Stimulated activated memory B cell treated with anti-CD40 and anti-IgM and Interleukin-4, amounts not matched to agents 10 μg/mL and 1 μg/mL and 100 μg/mL, for 72 hours (primary cell): ENCODE measurements at regions not wholly inside any gene's neighbourhood (a gene's known extent, or its start where the extent isn't known, plus 50 kb on each side); places are given as distances from the start of the nearest gene placed in this dataset.
A peak's percentile ranks its signal among the peaks of the same experiment; 100 is the strongest.
"Not testable (repeated sequence)": the region's sequence is repeated elsewhere in the genome, so short reads cannot be mapped to it uniquely, and the experiment has no call there.

ENCODE experiments used
- ATAC-seq: fragments of 150-1000 bp; cut with Tn5 transposase; 2 replicates; pipeline ENCODE4 v1.10.0; 2021
- H3K27ac Mint-ChIP-seq: one replicate; pipeline ENCODE4 v1.8.0; 2022; ENCODE audit warnings: mild to moderate bottlenecking, mixed read lengths
- H3K27me3 Mint-ChIP-seq: one replicate; pipeline ENCODE4 v1.8.0; 2022; ENCODE audit warnings: mixed read lengths
- H3K36me3 Mint-ChIP-seq: one replicate; pipeline ENCODE4 v1.8.0; 2022; ENCODE audit warnings: mixed read lengths
- H3K4me1 Mint-ChIP-seq: one replicate; pipeline ENCODE4 v1.8.0; 2022; ENCODE audit warnings: mixed read lengths
- H3K4me3 Mint-ChIP-seq: one replicate; pipeline ENCODE4 v1.8.0; 2022; ENCODE audit warnings: mild to moderate bottlenecking, moderate library complexity, mixed read lengths
- H3K9me3 Mint-ChIP-seq: one replicate; pipeline ENCODE4 v1.8.0; 2022; ENCODE audit warnings: mixed read lengths

GRCh38 chr17:68097161-68097805, 61.7 kb downstream of the KPNA2 start:
- Mint-ChIP-seq H3K36me3 (no peaks in the 10 kb centered on the region), H3K9me3 (no peaks in the 10 kb centered on the region), H3K27ac (no peak overlapping the region), H3K27me3 (no peaks in the 10 kb centered on the region), H3K4me1 (peaks cover 8% of the 10 kb centered on the region), H3K4me3 (no peak overlapping the region)
- ATAC-seq: no peak

GRCh38 chr17:68099341-68099753, 63.8 kb downstream of the KPNA2 start:
- H3K27ac Mint-ChIP-seq, H3K27me3 Mint-ChIP-seq, H3K9me3 Mint-ChIP-seq, H3K4me3 Mint-ChIP-seq, H3K36me3 Mint-ChIP-seq, ATAC-seq: not testable (repeated sequence)
- peaks cover 28% of the 10 kb centered on the region for H3K4me1 Mint-ChIP-seq

- no peaks in the 10 kb centered on the region for H3K9me3 Mint-ChIP-seq
- peaks cover 5% of the 10 kb centered on the region for H3K36me3 Mint-ChIP-seq
- ATAC-seq: no peak
- peak overlapping the region; percentile 95 for H3K4me3 Mint-ChIP-seq
- H3K27ac Mint-ChIP-seq: peak overlapping the region; percentile 88
- no peaks in the 10 kb centered on the region for H3K27me3 Mint-ChIP-seq
- H3K4me1 Mint-ChIP-seq: peaks cover 33% of the 10 kb centered on the region
Observed at GRCh38 chr17:68100000-68100641, 64.6 kb downstream of the KPNA2 start.

- Mint-ChIP-seq H3K4me3 (peak overlapping the region; percentile 95), H3K4me1 (peaks cover 40% of the 10 kb centered on the region), H3K9me3 (no peaks in the 10 kb centered on the region), H3K36me3 (peaks cover 5% of the 10 kb centered on the region), H3K27ac (peak overlapping the region; percentile 88), H3K27me3 (no peaks in the 10 kb centered on the region)
- peak; percentile 94 for ATAC-seq
Observed at GRCh38 chr17:68101075-68101986, 65.8 kb downstream of the KPNA2 start.

- H3K27ac Mint-ChIP-seq: peak overlapping the region; percentile 88
Observed at GRCh38 chr17:68101987-68102314, 66.4 kb downstream of the KPNA2 start.

GRCh38 chr17:68102318-68102758, 66.8 kb downstream of the KPNA2 start:
- Mint-ChIP-seq H3K27ac (peak overlapping the region; percentile 88), H3K4me1 (peaks cover 50% of the 10 kb centered on the region)

More at GRCh38 chr17:68101987-68102314, 66.4 kb downstream of the KPNA2 start:
- H3K36me3 Mint-ChIP-seq: peaks cover 5% of the 10 kb centered on the region
- no peaks in the 10 kb centered on the region for H3K9me3 Mint-ChIP-seq
- H3K27me3 Mint-ChIP-seq: no peaks in the 10 kb centered on the region
- H3K4me3 Mint-ChIP-seq: peak overlapping the region; percentile 95
- no peak for ATAC-seq
- peaks cover 46% of the 10 kb centered on the region for H3K4me1 Mint-ChIP-seq

GRCh38 chr17:68103148-68103547, 67.6 kb downstream of the KPNA2 start:
- peaks cover 51% of the 10 kb centered on the region for H3K4me1 Mint-ChIP-seq
- H3K27ac Mint-ChIP-seq: peak overlapping the region; percentile 47
- H3K4me3 Mint-ChIP-seq: peak overlapping the region; percentile 95
- ATAC-seq: no peak
- H3K9me3 Mint-ChIP-seq: no peaks in the 10 kb centered on the region
- H3K27me3 Mint-ChIP-seq: no peaks in the 10 kb centered on the region
- peaks cover 10% of the 10 kb centered on the region for H3K36me3 Mint-ChIP-seq

More at GRCh38 chr17:68102318-68102758, 66.8 kb downstream of the KPNA2 start:
- H3K9me3 Mint-ChIP-seq: no peaks in the 10 kb centered on the region
- peak overlapping the region; percentile 95 for H3K4me3 Mint-ChIP-seq
- ATAC-seq: peak; percentile 32
- peaks cover 7% of the 10 kb centered on the region for H3K36me3 Mint-ChIP-seq
- no peaks in the 10 kb centered on the region for H3K27me3 Mint-ChIP-seq

- Mint-ChIP-seq H3K4me1 (peaks cover 48% of the 10 kb centered on the region), H3K27ac (peak overlapping the region; percentile 44), H3K4me3 (no peak overlapping the region), H3K9me3 (no peaks in the 10 kb centered on the region), H3K36me3 (peaks cover 21% of the 10 kb centered on the region), H3K27me3 (no peaks in the 10 kb centered on the region)
- ATAC-seq: no peak
Observed at GRCh38 chr17:68106085-68106484, 70.5 kb downstream of the KPNA2 start.

GRCh38 chr17:68107373-68107772, 71.8 kb downstream of the KPNA2 start:
- Mint-ChIP-seq H3K4me3 (no peak overlapping the region), H3K9me3 (no peaks in the 10 kb centered on the region), H3K27me3 (no peaks in the 10 kb centered on the region), H3K27ac (no peak overlapping the region), H3K36me3 (peaks cover 21% of the 10 kb centered on the region), H3K4me1 (peaks cover 42% of the 10 kb centered on the region)
- no peak for ATAC-seq

GRCh38 chr17:68108313-68109000, 72.9 kb downstream of the KPNA2 start:
- Mint-ChIP-seq H3K27ac (no peak overlapping the region), H3K4me1 (peaks cover 32% of the 10 kb centered on the region), H3K4me3 (no peak overlapping the region)

GRCh38 chr17:68109404-68109803, 73.9 kb downstream of the KPNA2 start:
- not testable (repeated sequence) for H3K27ac Mint-ChIP-seq, ATAC-seq
- H3K4me1 Mint-ChIP-seq: peaks cover 23% of the 10 kb centered on the region

More at GRCh38 chr17:68108313-68109000, 72.9 kb downstream of the KPNA2 start:
- Mint-ChIP-seq H3K9me3 (no peaks in the 10 kb centered on the region), H3K27me3 (no peaks in the 10 kb centered on the region), H3K36me3 (peaks cover 21% of the 10 kb centered on the region)
- no peak for ATAC-seq

GRCh38 chr17:68116211-68116610, 80.7 kb downstream of the KPNA2 start:
- H3K4me3 Mint-ChIP-seq, H3K27ac Mint-ChIP-seq, ATAC-seq, H3K27me3 Mint-ChIP-seq, H3K9me3 Mint-ChIP-seq, H3K4me1 Mint-ChIP-seq: not testable (repeated sequence)
- peaks cover 36% of the 10 kb centered on the region for H3K36me3 Mint-ChIP-seq

More at GRCh38 chr17:68109404-68109803, 73.9 kb downstream of the KPNA2 start:
- not testable (repeated sequence) for H3K9me3 Mint-ChIP-seq, H3K27me3 Mint-ChIP-seq, H3K4me3 Mint-ChIP-seq
- H3K36me3 Mint-ChIP-seq: peaks cover 20% of the 10 kb centered on the region

GRCh38 chr17:68122587-68122986, 87.1 kb downstream of the KPNA2 start:
- Mint-ChIP-seq H3K4me3 (no peak overlapping the region), H3K36me3 (peaks cover 68% of the 10 kb centered on the region), H3K27ac (no peak overlapping the region), H3K27me3 (no peaks in the 10 kb centered on the region), H3K9me3 (peaks cover 3% of the 10 kb centered on the region), H3K4me1 (no peaks in the 10 kb centered on the region)
- no peak for ATAC-seq

GRCh38 chr17:68125111-68125870, 89.8 kb downstream of the KPNA2 start:
- H3K4me1 Mint-ChIP-seq: no peaks in the 10 kb centered on the region
- H3K9me3 Mint-ChIP-seq: peaks cover 3% of the 10 kb centered on the region
- H3K27me3 Mint-ChIP-seq: no peaks in the 10 kb centered on the region
- no peak for ATAC-seq
- H3K27ac Mint-ChIP-seq: no peak overlapping the region
- no peak overlapping the region for H3K4me3 Mint-ChIP-seq
- H3K36me3 Mint-ChIP-seq: peaks cover 55% of the 10 kb centered on the region
